ENCODE measurements at regions not wholly inside any gene's neighbourhood (a gene's known extent, or its start where the extent isn't known, plus 50 kb on each side); places are given as distances from the start of the nearest gene placed in this dataset.
A peak's percentile ranks its signal among the peaks of the same experiment; 100 is the strongest.

GRCh38 chr7:145053781-145054180 lies 217.9 kb upstream of the TPK1 start:
- in situ Hi-C loops (cut with HindIII; ENCODE audit: low pct_unique_long_range_greater_than_20kb, low sequenced_read_pairs): no loop called here
- no peak for DNase-seq (ENCODE audit: low read depth in 1 of 2, low spot score in 1 of 2)
- no peak for TF ChIP-seq JUND (IDR thresholded peaks at IDR 0.05; ENCODE audit: low read depth)

- peak in 1 of 2 experiments; percentile 36 for DNase-seq (ENCODE audit: low read depth in 1 of 2, low spot score in 1 of 2)
- in situ Hi-C loops (cut with HindIII; ENCODE audit: low pct_unique_long_range_greater_than_20kb, low sequenced_read_pairs): no loop called here
- TF ChIP-seq JUND (IDR thresholded peaks at IDR 0.05; ENCODE audit: low read depth): no peak
Measured at GRCh38 chr7:145050415-145050814, 214.6 kb upstream of the TPK1 start.

- in situ Hi-C loops (cut with HindIII; ENCODE audit: low pct_unique_long_range_greater_than_20kb, low sequenced_read_pairs): no loop called here
- TF ChIP-seq JUND (IDR thresholded peaks at IDR 0.05; ENCODE audit: low read depth): no peak
- peak in 1 of 2 experiments; percentile 62 for DNase-seq (ENCODE audit: low read depth in 1 of 2, low spot score in 1 of 2)
Measured at GRCh38 chr7:145036604-145037405, 201.0 kb upstream of the TPK1 start.

- in situ Hi-C loops (cut with HindIII; ENCODE audit: low pct_unique_long_range_greater_than_20kb, low sequenced_read_pairs): no loop called here
- TF ChIP-seq JUND (IDR thresholded peaks at IDR 0.05; ENCODE audit: low read depth): no peak
- no peak for DNase-seq (ENCODE audit: low read depth in 1 of 2, low spot score in 1 of 2)
Measured at GRCh38 chr7:145031162-145031561, 195.3 kb upstream of the TPK1 start.

GRCh38 chr7:145030754-145031153 lies 194.9 kb upstream of the TPK1 start:
- DNase-seq (ENCODE audit: low read depth in 1 of 2, low spot score in 1 of 2): no peak
- TF ChIP-seq JUND (IDR thresholded peaks at IDR 0.05; ENCODE audit: low read depth): no peak
- in situ Hi-C loops (cut with HindIII; ENCODE audit: low pct_unique_long_range_greater_than_20kb, low sequenced_read_pairs): no loop called here

- TF ChIP-seq JUND (IDR thresholded peaks at IDR 0.05; ENCODE audit: low read depth): no peak
- in situ Hi-C loops (cut with HindIII; ENCODE audit: low pct_unique_long_range_greater_than_20kb, low sequenced_read_pairs): no loop called here
Measured at GRCh38 chr7:145020454-145020853, 184.6 kb upstream of the TPK1 start.

GRCh38 chr7:145016068-145016467 lies 180.2 kb upstream of the TPK1 start:
- peak in 1 of 2 experiments; percentile 42 for DNase-seq (ENCODE audit: low read depth in 1 of 2, low spot score in 1 of 2)
- TF ChIP-seq JUND (IDR thresholded peaks at IDR 0.05; ENCODE audit: low read depth): no peak
- in situ Hi-C loops (cut with HindIII; ENCODE audit: low pct_unique_long_range_greater_than_20kb, low sequenced_read_pairs): no loop called here

More at GRCh38 chr7:145020454-145020853, 184.6 kb upstream of the TPK1 start:
- no peak for DNase-seq (ENCODE audit: low read depth in 1 of 2, low spot score in 1 of 2)

GRCh38 chr7:145009876-145010275 lies 174.0 kb upstream of the TPK1 start:
- in situ Hi-C loops (cut with HindIII; ENCODE audit: low pct_unique_long_range_greater_than_20kb, low sequenced_read_pairs): no loop called here
- no peak for DNase-seq (ENCODE audit: low read depth in 1 of 2, low spot score in 1 of 2)
- TF ChIP-seq JUND (IDR thresholded peaks at IDR 0.05; ENCODE audit: low read depth): no peak

- DNase-seq (ENCODE audit: low read depth in 1 of 2, low spot score in 1 of 2): peak in 1 of 2 experiments; percentile 66
- in situ Hi-C loops (cut with HindIII; ENCODE audit: low pct_unique_long_range_greater_than_20kb, low sequenced_read_pairs): no loop called here
- no peak for TF ChIP-seq JUND (IDR thresholded peaks at IDR 0.05; ENCODE audit: low read depth)
Measured at GRCh38 chr7:145005601-145006000, 169.7 kb upstream of the TPK1 start.

GRCh38 chr7:144997512-144997911 lies 161.7 kb upstream of the TPK1 start:
- in situ Hi-C loops (cut with HindIII; ENCODE audit: low pct_unique_long_range_greater_than_20kb, low sequenced_read_pairs): no loop called here
- no peak for TF ChIP-seq JUND (IDR thresholded peaks at IDR 0.05; ENCODE audit: low read depth)
- no peak for DNase-seq (ENCODE audit: low read depth in 1 of 2, low spot score in 1 of 2)

GRCh38 chr7:144995495-144995894 lies 159.6 kb upstream of the TPK1 start:
- in situ Hi-C loops (cut with HindIII; ENCODE audit: low pct_unique_long_range_greater_than_20kb, low sequenced_read_pairs): no loop called here

GRCh38 chr7:144991041-144991440 lies 155.2 kb upstream of the TPK1 start:
- in situ Hi-C loops (cut with HindIII; ENCODE audit: low pct_unique_long_range_greater_than_20kb, low sequenced_read_pairs): no loop called here
- TF ChIP-seq JUND (IDR thresholded peaks at IDR 0.05; ENCODE audit: low read depth): no peak

More at GRCh38 chr7:144995495-144995894, 159.6 kb upstream of the TPK1 start:
- TF ChIP-seq JUND (IDR thresholded peaks at IDR 0.05; ENCODE audit: low read depth): no peak
- no peak for DNase-seq (ENCODE audit: low read depth in 1 of 2, low spot score in 1 of 2)

GRCh38 chr7:144987686-144988085 lies 151.8 kb upstream of the TPK1 start:
- TF ChIP-seq JUND (IDR thresholded peaks at IDR 0.05; ENCODE audit: low read depth): no peak
- in situ Hi-C loops (cut with HindIII; ENCODE audit: low pct_unique_long_range_greater_than_20kb, low sequenced_read_pairs): no loop called here
- DNase-seq (ENCODE audit: low read depth in 1 of 2, low spot score in 1 of 2): no peak

More at GRCh38 chr7:144991041-144991440, 155.2 kb upstream of the TPK1 start:
- DNase-seq (ENCODE audit: low read depth in 1 of 2, low spot score in 1 of 2): no peak

All from T47D (cell line).